Choroid plexus epithelial cell (primary cell): ENCODE measurements at regions not wholly inside any gene's neighbourhood (a gene's known extent, or its start where the extent isn't known, plus 50 kb on each side); places are given as distances from the start of the nearest gene placed in this dataset.

Source experiments
- DNase-seq: peaks from one replicate; pipeline ENCODE4 v3.0.0-alpha.2; 2010; ENCODE audit warnings: low read depth
- H3K4me3 ChIP-seq: 2 replicates; pipeline ENCODE4 v1.5.1; 2011; ENCODE audit warnings: low read depth, mild to moderate bottlenecking, control low read depth, low read length, moderate library complexity
- TF ChIP-seq, protein P1 (sequence below): conservative IDR thresholded peaks from 2 replicates; pipeline ENCODE4 v1.5.1; 2011; ENCODE audit warnings: low read depth, mild to moderate bottlenecking, control low read depth, inconsistent platforms, low read length, moderate library complexity

GRCh38 chr3:25036633-25037032 lies 391.4 kb upstream of the RARB start:
- TF ChIP-seq, protein P1, sequence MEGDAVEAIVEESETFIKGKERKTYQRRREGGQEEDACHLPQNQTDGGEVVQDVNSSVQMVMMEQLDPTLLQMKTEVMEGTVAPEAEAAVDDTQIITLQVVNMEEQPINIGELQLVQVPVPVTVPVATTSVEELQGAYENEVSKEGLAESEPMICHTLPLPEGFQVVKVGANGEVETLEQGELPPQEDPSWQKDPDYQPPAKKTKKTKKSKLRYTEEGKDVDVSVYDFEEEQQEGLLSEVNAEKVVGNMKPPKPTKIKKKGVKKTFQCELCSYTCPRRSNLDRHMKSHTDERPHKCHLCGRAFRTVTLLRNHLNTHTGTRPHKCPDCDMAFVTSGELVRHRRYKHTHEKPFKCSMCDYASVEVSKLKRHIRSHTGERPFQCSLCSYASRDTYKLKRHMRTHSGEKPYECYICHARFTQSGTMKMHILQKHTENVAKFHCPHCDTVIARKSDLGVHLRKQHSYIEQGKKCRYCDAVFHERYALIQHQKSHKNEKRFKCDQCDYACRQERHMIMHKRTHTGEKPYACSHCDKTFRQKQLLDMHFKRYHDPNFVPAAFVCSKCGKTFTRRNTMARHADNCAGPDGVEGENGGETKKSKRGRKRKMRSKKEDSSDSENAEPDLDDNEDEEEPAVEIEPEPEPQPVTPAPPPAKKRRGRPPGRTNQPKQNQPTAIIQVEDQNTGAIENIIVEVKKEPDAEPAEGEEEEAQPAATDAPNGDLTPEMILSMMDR, result no peak
- H3K4me3 ChIP-seq, result no peak overlapping the region
- DNase-seq, result no peak

DNA sequence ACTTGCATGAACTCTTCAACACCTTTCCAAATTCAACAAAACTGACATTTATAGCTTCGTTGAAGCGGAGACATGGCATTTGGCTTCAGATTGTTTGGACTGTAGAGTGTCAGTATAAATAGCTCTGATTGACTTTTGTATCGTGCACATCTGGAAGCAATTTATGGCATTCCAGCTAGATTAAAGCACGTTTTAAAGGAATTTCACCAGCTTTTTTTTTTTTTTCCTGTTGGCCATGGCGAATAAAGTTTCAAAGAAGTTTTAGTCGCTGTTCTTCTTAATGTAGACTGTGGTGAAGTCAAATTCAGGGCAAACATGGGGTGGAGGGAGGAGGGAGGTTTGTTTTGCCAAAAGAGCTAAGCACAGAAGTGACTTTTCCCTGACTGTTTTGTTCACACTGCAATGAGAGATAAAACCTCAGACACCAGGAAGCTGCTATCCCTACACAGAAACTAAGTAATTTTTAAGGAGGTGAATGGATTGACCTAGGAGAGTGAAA lies 391.0 kb upstream of the RARB start:
- DNase-seq, result peak; percentile 64
- H3K4me3 ChIP-seq, result no peak overlapping the region
- TF ChIP-seq, protein P1, result no peak

DNA sequence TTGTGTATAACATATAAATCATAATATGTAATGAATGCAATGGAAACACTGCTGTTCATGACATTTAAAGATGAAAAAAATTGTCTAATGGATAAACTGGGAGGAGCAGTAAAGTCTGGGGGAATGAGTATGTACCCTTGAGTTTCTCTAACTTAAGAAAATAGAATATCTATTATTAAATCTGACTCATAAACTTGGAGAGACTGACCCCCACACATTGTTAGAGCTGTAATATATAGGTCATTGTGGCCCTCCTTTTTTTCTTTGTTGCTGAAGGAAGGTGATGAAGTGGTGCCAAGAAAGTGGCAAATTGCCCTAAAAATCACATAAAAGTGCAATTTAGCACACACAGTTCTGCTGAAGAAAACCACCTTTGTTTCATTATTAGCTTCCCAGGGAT lies 389.8 kb upstream of the RARB start:
- DNase-seq, result no peak
- H3K4me3 ChIP-seq, result no peak overlapping the region
- TF ChIP-seq, protein P1, result no peak

DNA sequence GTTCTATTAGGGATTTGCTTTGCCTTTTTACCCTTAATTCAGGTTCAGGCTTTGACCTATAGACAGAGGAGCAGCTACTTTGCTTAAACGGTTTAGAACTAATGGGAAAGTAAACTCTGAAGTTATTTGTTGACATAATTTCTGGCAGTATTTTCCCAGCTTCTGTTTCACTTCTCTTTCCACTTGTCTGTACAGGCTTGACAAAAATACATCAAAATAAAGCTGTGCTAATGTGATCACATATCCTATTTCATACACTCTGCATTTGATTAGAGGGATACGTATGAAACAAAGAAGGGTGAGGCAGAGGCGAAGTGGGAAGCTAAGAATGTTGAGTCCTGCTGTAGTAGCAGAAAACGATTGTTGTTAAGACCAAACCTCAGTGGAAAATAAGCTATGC lies 389.1 kb upstream of the RARB start:
- H3K4me3 ChIP-seq, result no peak overlapping the region
- TF ChIP-seq, protein P1, result no peak
- peak; percentile 54 for DNase-seq

- H3K4me3 ChIP-seq, result no peak overlapping the region
- TF ChIP-seq, protein P1, result no peak
- peak; percentile 86 for DNase-seq
These were observed 387.3 kb upstream of the RARB start for GRCh38 chr3:25040748-25041147.

DNA sequence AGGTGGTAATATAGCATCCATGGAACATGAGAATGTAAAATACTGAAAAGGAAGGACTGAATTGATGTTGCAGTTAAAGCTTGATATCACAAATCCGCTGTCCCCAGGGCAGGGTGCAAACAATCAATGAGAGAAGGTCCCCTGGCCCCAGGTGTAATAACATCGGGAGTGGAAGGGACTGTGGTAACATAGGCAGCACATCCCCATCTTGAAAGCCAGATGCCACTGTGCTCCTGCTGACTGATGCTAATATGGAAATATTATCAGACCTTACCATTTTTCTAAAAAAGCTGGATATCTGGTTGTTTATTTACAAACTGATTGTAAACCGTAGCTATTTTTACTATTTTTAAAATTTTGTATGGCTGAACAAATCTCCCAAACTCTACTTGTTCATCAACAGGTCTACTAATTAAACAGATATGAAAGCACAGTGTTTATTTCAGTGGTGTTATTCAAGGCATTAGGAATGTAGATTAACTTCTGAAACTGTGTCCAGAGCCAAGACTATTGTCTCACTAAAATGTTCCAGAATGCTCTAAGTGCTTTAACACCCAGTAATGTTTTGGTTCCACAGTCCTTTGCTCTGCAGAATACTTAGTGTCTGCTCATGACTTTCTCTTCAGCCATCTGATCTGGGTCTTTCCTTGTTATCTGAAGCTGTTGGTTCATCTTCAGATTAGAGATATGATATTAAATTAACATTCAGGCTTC lies 386.0 kb upstream of the RARB start:
- TF ChIP-seq, protein P1, result peak; percentile 18
- H3K4me3 ChIP-seq, result no peak overlapping the region
- DNase-seq, result peak; percentile 17

GRCh38 chr3:25043177-25043576 lies 384.9 kb upstream of the RARB start:
- TF ChIP-seq, protein P1, result no peak
- peak; percentile 16 for DNase-seq
- no peak overlapping the region for H3K4me3 ChIP-seq
